ENCODE measurements at regions not wholly inside any gene's neighbourhood (a gene's known extent, or its start where the extent isn't known, plus 50 kb on each side); places are given as distances from the start of the nearest gene placed in this dataset.

DNA sequence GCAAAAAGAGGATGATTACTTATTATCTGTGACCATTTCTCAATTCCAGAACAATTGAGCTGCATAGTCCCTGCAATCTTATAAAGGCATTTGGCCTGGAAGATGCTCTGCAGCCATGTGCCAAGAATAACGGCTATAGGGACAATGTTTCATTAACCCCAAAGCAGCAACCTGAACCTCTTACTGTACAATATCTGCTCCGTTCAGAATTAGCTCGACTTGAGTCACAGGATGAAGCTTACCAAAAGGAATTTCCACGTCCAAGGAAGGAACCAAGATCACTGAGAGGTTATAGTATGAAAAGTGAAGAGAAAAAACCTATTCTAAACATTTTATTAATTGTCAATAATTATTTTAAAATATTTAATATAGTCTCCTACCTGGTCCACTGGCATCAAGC is 167.3 kb upstream of the GMDS start:
- TF ChIP-seq, protein P1, sequence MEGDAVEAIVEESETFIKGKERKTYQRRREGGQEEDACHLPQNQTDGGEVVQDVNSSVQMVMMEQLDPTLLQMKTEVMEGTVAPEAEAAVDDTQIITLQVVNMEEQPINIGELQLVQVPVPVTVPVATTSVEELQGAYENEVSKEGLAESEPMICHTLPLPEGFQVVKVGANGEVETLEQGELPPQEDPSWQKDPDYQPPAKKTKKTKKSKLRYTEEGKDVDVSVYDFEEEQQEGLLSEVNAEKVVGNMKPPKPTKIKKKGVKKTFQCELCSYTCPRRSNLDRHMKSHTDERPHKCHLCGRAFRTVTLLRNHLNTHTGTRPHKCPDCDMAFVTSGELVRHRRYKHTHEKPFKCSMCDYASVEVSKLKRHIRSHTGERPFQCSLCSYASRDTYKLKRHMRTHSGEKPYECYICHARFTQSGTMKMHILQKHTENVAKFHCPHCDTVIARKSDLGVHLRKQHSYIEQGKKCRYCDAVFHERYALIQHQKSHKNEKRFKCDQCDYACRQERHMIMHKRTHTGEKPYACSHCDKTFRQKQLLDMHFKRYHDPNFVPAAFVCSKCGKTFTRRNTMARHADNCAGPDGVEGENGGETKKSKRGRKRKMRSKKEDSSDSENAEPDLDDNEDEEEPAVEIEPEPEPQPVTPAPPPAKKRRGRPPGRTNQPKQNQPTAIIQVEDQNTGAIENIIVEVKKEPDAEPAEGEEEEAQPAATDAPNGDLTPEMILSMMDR (IDR thresholded peaks at IDR 0.05): no peak

- TF ChIP-seq, protein P1 (IDR thresholded peaks at IDR 0.05): no peak
These were observed 165.4 kb upstream of the GMDS start for GRCh38 chr6:2410656-2411380.

GRCh38 chr6:2407525-2407924 is 162.1 kb upstream of the GMDS start:
- TF ChIP-seq, protein P1 (IDR thresholded peaks at IDR 0.05): no peak

DNA sequence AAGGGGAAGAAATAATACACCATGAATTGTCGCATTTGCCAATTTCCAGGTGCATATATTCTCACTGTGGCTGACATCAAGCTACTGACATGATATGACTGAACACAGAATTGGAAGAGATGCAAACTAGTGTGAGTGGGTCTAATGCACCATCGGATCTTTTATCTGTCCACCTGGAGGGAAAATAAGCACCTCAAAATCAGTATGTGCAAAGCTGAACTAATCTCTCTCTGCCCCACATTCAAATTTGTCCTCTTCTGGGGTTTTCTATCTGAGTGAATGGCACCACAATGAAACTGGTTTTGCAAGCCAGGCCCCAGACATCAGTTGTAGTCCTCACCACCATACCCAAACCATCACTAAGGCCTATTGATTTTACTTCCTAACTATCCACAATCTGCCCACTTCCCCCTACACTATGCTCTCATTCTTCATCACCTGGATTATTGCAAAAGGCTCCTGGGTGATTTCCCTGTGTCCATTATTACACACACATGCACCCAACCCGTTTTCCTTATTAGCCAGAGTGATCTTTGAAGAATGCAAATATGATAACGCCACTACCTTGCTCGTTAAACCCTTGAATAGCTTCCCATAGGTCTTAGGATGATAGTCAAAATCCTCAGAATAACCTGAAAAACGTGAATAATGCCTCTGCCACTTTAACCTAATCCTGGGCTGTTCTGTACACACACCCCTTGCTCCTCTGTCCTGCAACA is 159.0 kb upstream of the GMDS start:
- TF ChIP-seq, protein P1 (IDR thresholded peaks at IDR 0.05): no peak

DNA sequence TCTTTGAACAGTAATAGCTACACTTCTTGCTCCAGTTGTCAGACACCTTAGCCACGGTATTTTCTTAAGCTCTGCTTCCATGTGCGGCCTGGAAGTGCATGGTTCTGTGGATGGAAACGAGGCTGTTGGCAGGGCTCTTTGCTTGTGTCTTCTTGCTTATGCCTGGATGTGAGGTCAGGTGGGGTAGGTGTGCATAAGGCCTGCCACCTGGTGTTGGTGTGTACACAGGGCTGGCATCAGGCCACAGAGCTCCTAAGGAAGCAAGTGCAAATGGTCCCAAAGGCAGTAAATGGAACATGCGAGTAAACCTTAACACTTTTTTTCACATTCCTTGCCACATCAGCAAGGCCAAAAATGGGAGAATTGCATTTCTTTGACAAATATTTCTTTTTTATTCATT is 158.1 kb upstream of the GMDS start:
- TF ChIP-seq, protein P1 (IDR thresholded peaks at IDR 0.05): no peak

- TF ChIP-seq, protein P1 (IDR thresholded peaks at IDR 0.05): no peak
These were observed 151.6 kb upstream of the GMDS start for GRCh38 chr6:2396846-2397630.

GRCh38 chr6:2396042-2396657 is 150.7 kb upstream of the GMDS start:
- TF ChIP-seq, protein P1 (IDR thresholded peaks at IDR 0.05): no peak

Measured in LNCAP (cell line).